GM23248 (cell line): ENCODE measurements at regions not wholly inside any gene's neighbourhood (a gene's known extent, or its start where the extent isn't known, plus 50 kb on each side); places are given as distances from the start of the nearest gene placed in this dataset.

Experiments used
- DNase-seq: peaks from one replicate; pipeline ENCODE4 v3.0.0-alpha.2; 2015
- H2AFZ ChIP-seq: fragments of 200-600 bp; sonication (generic); 2 replicates; pipeline ENCODE4 v1.6.1; 2016; ENCODE audit warnings: antibody characterized with exemption
- H3F3A ChIP-seq: fragments of 200-600 bp; sonication (generic); 2 replicates; pipeline ENCODE4 v1.6.1; 2016; ENCODE audit warnings: mild to moderate bottlenecking, antibody characterized with exemption, mixed run types; ENCODE audit not compliant: insufficient read depth
- H3K27ac ChIP-seq: fragments of 200-600 bp; sonication (generic); 2 replicates; pipeline ENCODE4 v1.5.1; 2016; ENCODE audit warnings: mild to moderate bottlenecking
- H3K27me3 ChIP-seq: fragments of 200-600 bp; sonication (generic); replicated peaks from 2 replicates; pipeline ENCODE4 v1.6.1; 2016; ENCODE audit warnings: mild to moderate bottlenecking; ENCODE audit not compliant: insufficient read depth
- H3K36me3 ChIP-seq: fragments of 200-600 bp; sonication (generic); 2 replicates; pipeline ENCODE4 v1.6.1; 2016; ENCODE audit warnings: low read depth, mild to moderate bottlenecking
- H3K4me1 ChIP-seq: fragments of 200-600 bp; sonication (generic); 2 replicates; pipeline ENCODE4 v1.6.1; 2016; ENCODE audit warnings: mild to moderate bottlenecking; ENCODE audit not compliant: insufficient read depth
- H3K4me2 ChIP-seq: fragments of 200-600 bp; sonication (generic); one replicate; pipeline ENCODE4 v1.6.1; 2016; ENCODE audit warnings: mild to moderate bottlenecking; ENCODE audit not compliant: unreplicated experiment
- H3K4me3 ChIP-seq: fragments of 200-600 bp; sonication (generic); 2 replicates; pipeline ENCODE4 v1.5.1; 2016; ENCODE audit warnings: mild to moderate bottlenecking
- H3K79me2 ChIP-seq: fragments of 200-600 bp; sonication (generic); 2 replicates; pipeline ENCODE4 v1.6.1; 2016; ENCODE audit warnings: mild to moderate bottlenecking; ENCODE audit not compliant: insufficient read depth
- H3K9ac ChIP-seq: fragments of 200-600 bp; sonication (generic); 2 replicates; pipeline ENCODE4 v1.6.1; 2016; ENCODE audit warnings: mild to moderate bottlenecking
- H3K9me2 ChIP-seq: fragments of 200-600 bp; sonication (generic); 2 replicates; pipeline ENCODE4 v1.6.1; 2016; ENCODE audit warnings: mixed run types, mild to moderate bottlenecking, moderate library complexity; ENCODE audit not compliant: insufficient read depth
- H3K9me3 ChIP-seq: fragments of 200-600 bp; sonication (generic); one replicate; pipeline ENCODE4 v1.6.1; 2017; ENCODE audit warnings: low read depth
- H4K20me1 ChIP-seq: fragments of 200-600 bp; sonication (generic); 2 replicates; pipeline ENCODE4 v1.6.0; 2016; ENCODE audit not compliant: insufficient read depth
- EZH2 ChIP-seq: fragments of 200-600 bp; sonication (generic); IDR thresholded peaks from 2 replicates; pipeline ENCODE4 v1.6.1; 2018; ENCODE audit warnings: antibody characterized with exemption, mild to moderate bottlenecking; ENCODE audit not compliant: insufficient read depth, poor library complexity, severe bottlenecking
- EZH2phosphoT487 ChIP-seq: fragments of 200-600 bp; sonication (generic); IDR thresholded peaks from 2 replicates; pipeline ENCODE4 v1.6.1; 2018; ENCODE audit warnings: antibody characterized with exemption, moderate library complexity, mild to moderate bottlenecking, low read depth; ENCODE audit not compliant: insufficient read depth
- WGBS, 2 experiments: methylation state at CpG; one replicate each; pipeline ENCODE4 v1.1.6; 2015 to 2017; ENCODE audit warnings: low lambda C conversion rate in 2 of 2, low coverage in 1 of 2; ENCODE audit errors: missing lambda C conversion rate in 2 of 2; 5-methylcytosine and 5-hydroxymethylcytosine counted together
- in situ Hi-C: fragments of 300-500 bp; cut with MboI; formaldehyde crosslinking; loops from 2 replicates; pipeline ENCODE4 v1.15.0; 2020

- no peaks in the 10 kb centered on the region for H3K9me2 ChIP-seq
- no peaks in the 10 kb centered on the region for H3K79me2 ChIP-seq
- no peaks in the 10 kb centered on the region for H3K9me3 ChIP-seq
- H2AFZ ChIP-seq, result no peak overlapping the region
- H3K27me3 ChIP-seq, result no peaks in the 10 kb centered on the region
- no peak overlapping the region for H3K4me3 ChIP-seq
- H3K9ac ChIP-seq, result no peak overlapping the region
- no peaks in the 10 kb centered on the region for H4K20me1 ChIP-seq
- H3K4me2 ChIP-seq, result no peak overlapping the region
- peaks cover 22% of the 10 kb centered on the region for H3K4me1 ChIP-seq
- no peak overlapping the region for H3K27ac ChIP-seq
- no peaks in the 10 kb centered on the region for H3F3A ChIP-seq
- WGBS, 2 experiments, result 95 to 97% methylated on average over 6 of the region's 6 CpGs
- in situ Hi-C loops, result no loop called here
- no peaks in the 10 kb centered on the region for H3K36me3 ChIP-seq
- TF ChIP-seq EZH2phosphoT487, result no peak
- no peak for TF ChIP-seq EZH2
- no peak for DNase-seq
Measured at GRCh38 chr2:160697817-160698216, 204.2 kb upstream of the RBMS1 start.

GRCh38 chr2:160700021-160700814, 206.6 kb upstream of the RBMS1 start:
- H3K4me2 ChIP-seq, result peak overlapping the region; percentile 15
- H4K20me1 ChIP-seq, result no peaks in the 10 kb centered on the region
- H3K9ac ChIP-seq, result no peak overlapping the region
- H3K4me3 ChIP-seq, result no peak overlapping the region
- in situ Hi-C loops, result no loop called here
- H3K27ac ChIP-seq, result no peak overlapping the region
- H3K79me2 ChIP-seq, result no peaks in the 10 kb centered on the region
- no peaks in the 10 kb centered on the region for H3K36me3 ChIP-seq
- WGBS, 2 experiments, result 0 to 5% methylated on average over 1 of the region's 1 CpG
- H3F3A ChIP-seq, result no peaks in the 10 kb centered on the region
- no peaks in the 10 kb centered on the region for H3K9me2 ChIP-seq
- no peak overlapping the region for H2AFZ ChIP-seq
- DNase-seq, result peak; percentile 18
- H3K4me1 ChIP-seq, result peaks cover 22% of the 10 kb centered on the region
- no peaks in the 10 kb centered on the region for H3K27me3 ChIP-seq
- no peaks in the 10 kb centered on the region for H3K9me3 ChIP-seq
- TF ChIP-seq EZH2phosphoT487, result no peak

- H4K20me1 ChIP-seq, result no peaks in the 10 kb centered on the region
- H3K27me3 ChIP-seq, result no peaks in the 10 kb centered on the region
- no peak overlapping the region for H3K27ac ChIP-seq
- H3K4me3 ChIP-seq, result no peak overlapping the region
- TF ChIP-seq EZH2, result no peak
- no peak for TF ChIP-seq EZH2phosphoT487
- H2AFZ ChIP-seq, result no peak overlapping the region
- H3K4me1 ChIP-seq, result peaks cover 18% of the 10 kb centered on the region
- H3K9me2 ChIP-seq, result no peaks in the 10 kb centered on the region
- H3K4me2 ChIP-seq, result no peak overlapping the region
- H3F3A ChIP-seq, result no peaks in the 10 kb centered on the region
- in situ Hi-C loops, result no loop called here
- no peak overlapping the region for H3K9ac ChIP-seq
- no peak for DNase-seq
- 45 to 49% methylated on average over 2 to 3 of the region's 3 CpGs for WGBS, 2 experiments
- no peaks in the 10 kb centered on the region for H3K79me2 ChIP-seq
- H3K9me3 ChIP-seq, result no peaks in the 10 kb centered on the region
- no peaks in the 10 kb centered on the region for H3K36me3 ChIP-seq
Measured at GRCh38 chr2:160701822-160702221, 208.2 kb upstream of the RBMS1 start.

GRCh38 chr2:160702754-160703153, 209.1 kb upstream of the RBMS1 start:
- Histone ChIP-seq H3K36me3 (no peaks in the 10 kb centered on the region), H3F3A (no peaks in the 10 kb centered on the region), H3K9me3 (no peaks in the 10 kb centered on the region), H2AFZ (no peak overlapping the region), H3K27me3 (no peaks in the 10 kb centered on the region), H3K4me2 (no peak overlapping the region), H3K27ac (no peak overlapping the region), H4K20me1 (no peaks in the 10 kb centered on the region), H3K4me1 (peaks cover 18% of the 10 kb centered on the region), H3K79me2 (no peaks in the 10 kb centered on the region), H3K9me2 (no peaks in the 10 kb centered on the region), H3K4me3 (no peak overlapping the region), H3K9ac (no peak overlapping the region)
- 98 to 100% methylated on average over 1 of the region's 1 CpG for WGBS, 2 experiments
- in situ Hi-C loops, result no loop called here
- DNase-seq, result no peak
- TF ChIP-seq EZH2 (no peak), EZH2phosphoT487 (no peak)
